Neural progenitor cell (in vitro differentiated cells): ENCODE measurements at regions not wholly inside any gene's neighbourhood (a gene's known extent, or its start where the extent isn't known, plus 50 kb on each side); places are given as distances from the start of the nearest gene placed in this dataset.

Source experiments
- DNase-seq: peaks from one replicate; pipeline ENCODE4 v3.0.0-alpha.2; 2016; ENCODE audit warnings: low spot score
- H2AFZ ChIP-seq: fragments of 200-600 bp; sonication (generic); replicated peaks from 2 replicates; pipeline ENCODE4 v1.6.1; 2016; ENCODE audit warnings: antibody characterized with exemption
- H3F3A ChIP-seq: fragments of 200-600 bp; sonication (generic); 2 replicates; pipeline ENCODE4 v1.6.1; 2016; ENCODE audit warnings: antibody characterized with exemption, low read depth
- H3K27ac ChIP-seq: fragments of 200-600 bp; sonication (generic); 2 replicates; pipeline ENCODE4 v1.5.1; 2016; ENCODE audit warnings: mild to moderate bottlenecking
- H3K27me3 ChIP-seq: fragments of 200-600 bp; sonication (generic); 2 replicates; pipeline ENCODE4 v1.6.1; 2016; ENCODE audit warnings: mild to moderate bottlenecking, moderate library complexity
- H3K36me3 ChIP-seq: fragments of 200-600 bp; sonication (generic); 2 replicates; pipeline ENCODE4 v1.5.1; 2016
- H3K4me1 ChIP-seq: fragments of 200-600 bp; sonication (generic); 2 replicates; pipeline ENCODE4 v1.6.1; 2016; ENCODE audit warnings: mixed run types
- H3K4me2 ChIP-seq: fragments of 200-600 bp; sonication (generic); 2 replicates; pipeline ENCODE4 v1.6.1; 2016
- H3K4me3 ChIP-seq: fragments of 200-600 bp; sonication (generic); 2 replicates; pipeline ENCODE4 v1.5.1; 2016
- H3K79me2 ChIP-seq: fragments of 200-600 bp; sonication (generic); 2 replicates; pipeline ENCODE4 v1.6.1; 2016; ENCODE audit warnings: low read depth
- H3K9ac ChIP-seq: fragments of 200-600 bp; sonication (generic); 2 replicates; pipeline ENCODE4 v1.6.1; 2016
- H3K9me3 ChIP-seq: fragments of 200-600 bp; sonication (generic); 2 replicates; pipeline ENCODE4 v1.5.1; 2016; ENCODE audit warnings: low read depth
- H4K20me1 ChIP-seq: fragments of 200-600 bp; sonication (generic); 2 replicates; pipeline ENCODE4 v1.6.1; 2016; ENCODE audit warnings: low read depth
- H3K27ac Mint-ChIP-seq: 3 replicates; pipeline ENCODE4 v1.8.0; 2021; ENCODE audit warnings: mixed read lengths
- H3K27me3 Mint-ChIP-seq: 2 replicates; pipeline ENCODE4 v1.8.0; 2022; ENCODE audit warnings: low read depth, mild to moderate bottlenecking, inconsistent platforms, moderate library complexity, mixed read lengths; ENCODE audit not compliant: insufficient read depth
- H3K36me3 Mint-ChIP-seq: 3 replicates; pipeline ENCODE4 v1.8.0; 2021; ENCODE audit warnings: mixed read lengths
- H3K4me1 Mint-ChIP-seq: 3 replicates; pipeline ENCODE4 v1.8.0; 2021; ENCODE audit warnings: mixed read lengths
- H3K4me3 Mint-ChIP-seq: 3 replicates; pipeline ENCODE4 v1.8.0; 2021; ENCODE audit warnings: mild to moderate bottlenecking, moderate library complexity, mixed read lengths
- H3K9me3 Mint-ChIP-seq: 3 replicates; pipeline ENCODE4 v1.8.0; 2020; ENCODE audit warnings: mixed read lengths
- EZH2 ChIP-seq: fragments of 200-600 bp; sonication (generic); IDR thresholded peaks from 2 replicates; pipeline ENCODE4 v1.6.1; 2017; ENCODE audit warnings: antibody characterized with exemption, mild to moderate bottlenecking, moderate library complexity
- EZH2phosphoT487 ChIP-seq: fragments of 200-600 bp; sonication (generic); IDR thresholded peaks from 2 replicates; pipeline ENCODE4 v1.6.1; 2017; ENCODE audit warnings: antibody characterized with exemption
- TF ChIP-seq, protein P1 (sequence below): fragments of 200-600 bp; sonication (generic); IDR thresholded peaks from 2 replicates; pipeline ENCODE4 v1.5.1; 2017; ENCODE audit warnings: antibody characterized with exemption, mild to moderate bottlenecking

DNA sequence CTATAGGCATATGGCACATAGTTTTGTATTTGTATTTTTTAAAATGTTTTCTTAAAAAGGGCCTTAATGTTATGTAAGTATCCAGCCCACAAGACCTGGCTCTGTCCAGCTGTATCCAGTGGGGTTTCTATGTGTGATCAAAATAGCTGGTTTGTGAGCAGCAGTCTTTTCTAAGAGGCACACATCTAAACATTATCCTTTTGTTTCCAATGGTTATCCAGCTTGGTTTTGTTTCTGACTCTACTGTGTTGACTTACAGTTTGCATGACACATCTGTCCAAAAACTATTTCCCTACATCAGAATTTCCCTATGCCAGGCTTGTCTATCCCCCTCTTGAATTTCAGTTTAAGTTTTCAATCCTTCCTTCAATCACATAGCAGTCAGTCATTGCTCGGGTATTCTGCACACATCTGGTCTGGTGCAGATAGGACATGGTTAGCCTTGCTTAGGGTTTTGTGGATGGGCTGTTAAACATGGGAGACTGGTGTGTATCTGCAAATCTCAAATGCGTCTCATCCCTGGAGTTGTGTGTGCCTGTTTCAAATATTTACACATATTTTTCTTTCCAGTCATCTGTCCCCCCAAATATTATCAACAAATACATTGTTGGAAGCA, 104.2 kb downstream of the SAMD9 start:
- Mint-ChIP-seq H3K27me3 (no peaks in the 10 kb centered on the region), H3K36me3 (no peaks in the 10 kb centered on the region), H3K27ac (no peak overlapping the region), H3K4me1 (peaks cover 41% of the 10 kb centered on the region), H3K4me3 (no peak overlapping the region), H3K9me3 (no peaks in the 10 kb centered on the region)
- no peak overlapping the region for H3K9ac ChIP-seq
- H3K36me3 ChIP-seq = no peaks in the 10 kb centered on the region
- no peak for DNase-seq
- no peak overlapping the region for H3K4me3 ChIP-seq
- H3K27me3 ChIP-seq = no peaks in the 10 kb centered on the region
- H3K9me3 ChIP-seq = no peaks in the 10 kb centered on the region
- H3K4me1 ChIP-seq = peaks cover 10% of the 10 kb centered on the region
- no peak for TF ChIP-seq EZH2
- no peak for TF ChIP-seq EZH2phosphoT487
- TF ChIP-seq, protein P1, sequence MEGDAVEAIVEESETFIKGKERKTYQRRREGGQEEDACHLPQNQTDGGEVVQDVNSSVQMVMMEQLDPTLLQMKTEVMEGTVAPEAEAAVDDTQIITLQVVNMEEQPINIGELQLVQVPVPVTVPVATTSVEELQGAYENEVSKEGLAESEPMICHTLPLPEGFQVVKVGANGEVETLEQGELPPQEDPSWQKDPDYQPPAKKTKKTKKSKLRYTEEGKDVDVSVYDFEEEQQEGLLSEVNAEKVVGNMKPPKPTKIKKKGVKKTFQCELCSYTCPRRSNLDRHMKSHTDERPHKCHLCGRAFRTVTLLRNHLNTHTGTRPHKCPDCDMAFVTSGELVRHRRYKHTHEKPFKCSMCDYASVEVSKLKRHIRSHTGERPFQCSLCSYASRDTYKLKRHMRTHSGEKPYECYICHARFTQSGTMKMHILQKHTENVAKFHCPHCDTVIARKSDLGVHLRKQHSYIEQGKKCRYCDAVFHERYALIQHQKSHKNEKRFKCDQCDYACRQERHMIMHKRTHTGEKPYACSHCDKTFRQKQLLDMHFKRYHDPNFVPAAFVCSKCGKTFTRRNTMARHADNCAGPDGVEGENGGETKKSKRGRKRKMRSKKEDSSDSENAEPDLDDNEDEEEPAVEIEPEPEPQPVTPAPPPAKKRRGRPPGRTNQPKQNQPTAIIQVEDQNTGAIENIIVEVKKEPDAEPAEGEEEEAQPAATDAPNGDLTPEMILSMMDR = no peak
- no peak overlapping the region for H2AFZ ChIP-seq
- H3K27ac ChIP-seq = no peak overlapping the region
- H3K79me2 ChIP-seq = no peaks in the 10 kb centered on the region
- no peak overlapping the region for H3K4me2 ChIP-seq
- no peaks in the 10 kb centered on the region for H3F3A ChIP-seq
- no peaks in the 10 kb centered on the region for H4K20me1 ChIP-seq

DNA sequence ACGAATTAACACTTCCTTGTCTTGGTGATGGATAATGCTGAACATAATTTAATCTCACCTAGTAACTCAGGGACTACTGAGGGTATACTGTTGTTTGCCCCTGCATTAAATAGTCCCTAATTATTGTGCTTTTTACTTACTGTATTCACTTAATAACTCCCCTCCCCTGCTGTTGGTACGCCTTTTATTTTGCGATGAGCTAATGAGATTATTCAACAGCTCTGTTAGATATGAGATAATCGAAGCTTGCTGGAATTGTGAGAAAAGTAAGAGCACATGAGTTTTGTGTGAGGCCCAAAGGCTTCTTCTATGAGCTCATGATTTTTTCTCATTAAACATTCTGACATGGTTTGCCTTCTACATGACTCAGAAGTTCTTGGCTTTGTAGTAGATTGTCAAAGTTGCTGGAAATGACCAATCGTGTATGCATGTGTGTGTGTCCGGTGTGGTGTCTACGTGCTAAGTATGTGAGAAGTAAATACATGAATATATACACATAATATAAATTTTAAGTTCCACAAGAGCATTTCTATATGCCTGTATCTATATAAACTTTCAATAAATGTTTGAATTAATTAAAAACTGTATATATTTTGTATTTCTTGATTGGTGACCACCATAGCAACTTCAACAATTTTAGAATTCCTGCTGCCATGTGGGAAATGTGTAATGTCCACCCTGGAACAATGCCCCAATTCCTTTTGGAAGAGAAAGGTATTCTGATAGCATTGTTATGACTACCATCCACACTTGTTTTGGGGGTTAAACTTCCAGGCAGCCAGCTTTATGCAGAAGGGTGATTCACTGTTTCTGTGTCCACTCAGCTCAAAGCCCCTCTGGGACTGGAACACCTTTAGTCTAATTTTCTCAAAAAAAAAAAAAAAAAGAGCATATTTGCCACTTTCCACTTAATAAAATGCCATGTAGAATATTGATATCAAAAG, 106.2 kb downstream of the SAMD9 start:
- Histone ChIP-seq H3K27ac (no peak overlapping the region), H4K20me1 (no peaks in the 10 kb centered on the region), H3K4me2 (no peak overlapping the region), H3K9me3 (no peaks in the 10 kb centered on the region), H2AFZ (no peak overlapping the region), H3K4me3 (no peak overlapping the region), H3K36me3 (no peaks in the 10 kb centered on the region), H3K9ac (no peak overlapping the region), H3K27me3 (no peaks in the 10 kb centered on the region), H3F3A (no peaks in the 10 kb centered on the region), H3K4me1 (peaks cover 8% of the 10 kb centered on the region), H3K79me2 (no peaks in the 10 kb centered on the region)
- Mint-ChIP-seq H3K27ac (no peak overlapping the region), H3K4me1 (peaks cover 32% of the 10 kb centered on the region), H3K9me3 (no peaks in the 10 kb centered on the region), H3K4me3 (no peak overlapping the region), H3K36me3 (no peaks in the 10 kb centered on the region), H3K27me3 (no peaks in the 10 kb centered on the region)
- no peak for DNase-seq
- TF ChIP-seq EZH2 (no peak), EZH2phosphoT487 (no peak)
- TF ChIP-seq, protein P1 = no peak

DNA sequence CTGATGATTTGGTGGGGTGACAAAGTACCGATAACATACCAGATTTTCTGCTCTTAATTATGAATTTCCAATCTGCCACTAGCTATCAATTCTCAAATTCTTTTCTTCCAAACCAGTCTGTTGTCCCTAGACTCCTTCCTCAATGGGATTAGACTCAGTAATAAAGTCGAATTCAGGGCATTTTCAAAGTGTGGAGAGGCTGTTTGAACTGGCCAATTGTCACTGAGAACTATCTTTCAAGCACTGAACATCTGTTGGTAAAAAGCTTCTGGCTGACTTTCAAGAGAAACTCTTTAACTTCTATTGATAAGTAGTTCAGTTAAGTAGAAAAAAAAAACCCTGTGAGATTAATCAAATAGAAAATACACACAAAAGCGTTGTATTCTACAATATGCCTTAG, 108.9 kb downstream of the SAMD9 start:
- TF ChIP-seq EZH2 (no peak), EZH2phosphoT487 (no peak)
- TF ChIP-seq, protein P1 = no peak
- no peaks in the 10 kb centered on the region for H3F3A ChIP-seq
- no peaks in the 10 kb centered on the region for H3K9me3 ChIP-seq
- no peaks in the 10 kb centered on the region for H3K9me3 Mint-ChIP-seq
- no peaks in the 10 kb centered on the region for H4K20me1 ChIP-seq
- peaks cover 6% of the 10 kb centered on the region for H3K4me1 Mint-ChIP-seq
- no peaks in the 10 kb centered on the region for H3K27me3 Mint-ChIP-seq
- H3K36me3 ChIP-seq = no peaks in the 10 kb centered on the region
- H3K9ac ChIP-seq = no peak overlapping the region
- no peak overlapping the region for H3K4me3 ChIP-seq
- no peaks in the 10 kb centered on the region for H3K4me1 ChIP-seq
- H3K36me3 Mint-ChIP-seq = no peaks in the 10 kb centered on the region
- no peak overlapping the region for H3K27ac ChIP-seq
- no peak overlapping the region for H3K4me2 ChIP-seq
- no peak overlapping the region for H2AFZ ChIP-seq
- H3K79me2 ChIP-seq = no peaks in the 10 kb centered on the region
- no peaks in the 10 kb centered on the region for H3K27me3 ChIP-seq
- no peak for DNase-seq
- no peak overlapping the region for H3K27ac Mint-ChIP-seq
- H3K4me3 Mint-ChIP-seq = no peak overlapping the region
